ENCODE measurements at regions not wholly inside any gene's neighbourhood (a gene's known extent, or its start where the extent isn't known, plus 50 kb on each side); places are given as distances from the start of the nearest gene placed in this dataset.

GRCh38 chr2:126534478-126534877, 121.5 kb upstream of the GYPC start:
- TF ChIP-seq, protein P1, sequence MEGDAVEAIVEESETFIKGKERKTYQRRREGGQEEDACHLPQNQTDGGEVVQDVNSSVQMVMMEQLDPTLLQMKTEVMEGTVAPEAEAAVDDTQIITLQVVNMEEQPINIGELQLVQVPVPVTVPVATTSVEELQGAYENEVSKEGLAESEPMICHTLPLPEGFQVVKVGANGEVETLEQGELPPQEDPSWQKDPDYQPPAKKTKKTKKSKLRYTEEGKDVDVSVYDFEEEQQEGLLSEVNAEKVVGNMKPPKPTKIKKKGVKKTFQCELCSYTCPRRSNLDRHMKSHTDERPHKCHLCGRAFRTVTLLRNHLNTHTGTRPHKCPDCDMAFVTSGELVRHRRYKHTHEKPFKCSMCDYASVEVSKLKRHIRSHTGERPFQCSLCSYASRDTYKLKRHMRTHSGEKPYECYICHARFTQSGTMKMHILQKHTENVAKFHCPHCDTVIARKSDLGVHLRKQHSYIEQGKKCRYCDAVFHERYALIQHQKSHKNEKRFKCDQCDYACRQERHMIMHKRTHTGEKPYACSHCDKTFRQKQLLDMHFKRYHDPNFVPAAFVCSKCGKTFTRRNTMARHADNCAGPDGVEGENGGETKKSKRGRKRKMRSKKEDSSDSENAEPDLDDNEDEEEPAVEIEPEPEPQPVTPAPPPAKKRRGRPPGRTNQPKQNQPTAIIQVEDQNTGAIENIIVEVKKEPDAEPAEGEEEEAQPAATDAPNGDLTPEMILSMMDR (IDR thresholded peaks at IDR 0.05; ENCODE audit: borderline replicate concordance) = no peak
- intact Hi-C loops (cut with micrococcal nuclease) = no loop called here
- no peaks in the 10 kb centered on the region for H3K36me3 ChIP-seq
- no peaks in the 10 kb centered on the region for H3K9me3 ChIP-seq (replicated peaks)
- no peaks in the 10 kb centered on the region for H3K27me3 ChIP-seq (ENCODE audit: low read depth)
- DNase-seq = no peak
- H3K27ac ChIP-seq (replicated peaks) = no peak overlapping the region
- H3K4me3 ChIP-seq = no peak overlapping the region
- no peaks in the 10 kb centered on the region for H3K4me1 ChIP-seq

- TF ChIP-seq, protein P1 (IDR thresholded peaks at IDR 0.05; ENCODE audit: borderline replicate concordance) = no peak
- intact Hi-C loops (cut with micrococcal nuclease) = no loop called here
- Histone ChIP-seq H3K27ac (replicated peaks) (no peak overlapping the region), H3K4me1 (no peaks in the 10 kb centered on the region), H3K9me3 (replicated peaks) (no peaks in the 10 kb centered on the region), H3K4me3 (no peak overlapping the region), H3K36me3 (no peaks in the 10 kb centered on the region), H3K27me3 (ENCODE audit: low read depth) (no peaks in the 10 kb centered on the region)
- no peak for DNase-seq
Observed at GRCh38 chr2:126535408-126535807, 120.5 kb upstream of the GYPC start.

- H3K9me3 ChIP-seq (replicated peaks) = peaks cover 5% of the 10 kb centered on the region
Observed at GRCh38 chr2:126536605-126537200, 119.3 kb upstream of the GYPC start.

DNA sequence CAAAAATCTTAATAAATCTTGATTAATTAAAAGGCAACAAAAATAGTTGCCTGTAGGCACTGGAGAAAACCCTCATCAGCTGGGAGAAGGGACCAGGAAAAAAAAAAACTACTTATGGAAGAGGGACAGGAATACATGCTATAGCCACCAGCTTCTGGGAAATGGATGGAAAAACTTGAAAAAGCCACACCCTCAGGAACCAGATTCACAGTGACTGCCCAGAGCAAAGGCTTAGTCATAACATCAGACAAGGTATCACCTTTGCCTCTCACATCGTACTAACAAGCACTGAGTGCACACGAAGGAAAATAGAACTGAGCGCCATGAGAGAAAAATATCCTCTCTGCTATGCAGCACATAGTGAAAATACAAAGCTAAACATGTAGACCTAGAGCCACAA, 116.9 kb upstream of the GYPC start:
- intact Hi-C loops (cut with micrococcal nuclease) = no loop called here
- TF ChIP-seq, protein P1 (IDR thresholded peaks at IDR 0.05; ENCODE audit: borderline replicate concordance) = no peak
- DNase-seq = no peak
- Histone ChIP-seq H3K27ac (replicated peaks) (no peak overlapping the region), H3K36me3 (no peaks in the 10 kb centered on the region), H3K4me3 (no peak overlapping the region), H3K4me1 (no peaks in the 10 kb centered on the region), H3K9me3 (replicated peaks) (peaks cover 29% of the 10 kb centered on the region), H3K27me3 (ENCODE audit: low read depth) (no peaks in the 10 kb centered on the region)

More at GRCh38 chr2:126536605-126537200, 119.3 kb upstream of the GYPC start:
- TF ChIP-seq, protein P1 (IDR thresholded peaks at IDR 0.05; ENCODE audit: borderline replicate concordance) = no peak
- no peaks in the 10 kb centered on the region for H3K36me3 ChIP-seq
- no peaks in the 10 kb centered on the region for H3K4me1 ChIP-seq
- H3K27ac ChIP-seq (replicated peaks) = no peak overlapping the region
- intact Hi-C loops (cut with micrococcal nuclease) = no loop called here
- no peak overlapping the region for H3K4me3 ChIP-seq
- no peaks in the 10 kb centered on the region for H3K27me3 ChIP-seq (ENCODE audit: low read depth)
- DNase-seq = no peak

- no peaks in the 10 kb centered on the region for H3K36me3 ChIP-seq
- no peak overlapping the region for H3K4me3 ChIP-seq
- TF ChIP-seq, protein P1 (IDR thresholded peaks at IDR 0.05; ENCODE audit: borderline replicate concordance) = no peak
- H3K27me3 ChIP-seq (ENCODE audit: low read depth) = no peaks in the 10 kb centered on the region
- H3K27ac ChIP-seq (replicated peaks) = no peak overlapping the region
- H3K9me3 ChIP-seq (replicated peaks) = peaks cover 31% of the 10 kb centered on the region
- DNase-seq = no peak
- intact Hi-C loops (cut with micrococcal nuclease) = no loop called here
- H3K4me1 ChIP-seq = no peaks in the 10 kb centered on the region
Observed at GRCh38 chr2:126542247-126542646, 113.7 kb upstream of the GYPC start.

All from left ventricle myocardium inferior (tissue), 1 donor.